ENCODE measurements at regions not wholly inside any gene's neighbourhood (a gene's known extent, or its start where the extent isn't known, plus 50 kb on each side); places are given as distances from the start of the nearest gene placed in this dataset.
"Not testable (repeated sequence)": the region's sequence is repeated elsewhere in the genome, so short reads cannot be mapped to it uniquely, and the experiment has no call there.

- Histone ChIP-seq H3K27ac (ENCODE audit: low read depth in 1 of 2, low read length in 2 of 2) (no peak overlapping the region), H3K9me3 (ENCODE audit: control insufficient read depth, low read length) (no peaks in the 10 kb centered on the region), H3K4me3 (ENCODE audit: low read length in 2 of 2) (no peak overlapping the region), H3K27me3 (ENCODE audit: control insufficient read depth in 1 of 2, insufficient read depth in 2 of 2, low read length in 1 of 2) (peaks cover 0 to 1% of the 10 kb centered on the region in 2 donors), H3K36me3 (ENCODE audit: control insufficient read depth in 1 of 2, insufficient read depth in 2 of 2, low read length in 1 of 2) (no peaks in the 10 kb centered on the region), H3K4me1 (ENCODE audit: control insufficient read depth in 1 of 2, insufficient read depth in 2 of 2, low read length in 2 of 2) (no peaks in the 10 kb centered on the region)
- intact Hi-C loops (cut with DNase I), result no loop called here
- ATAC-seq (ENCODE audit: low FRiP score) (no peak), DNase-seq (no peak)
- WGBS, 2 donors, result 80 to 86% methylated on average over 9 of the region's 9 CpGs
Observed at GRCh38 chr1:30229557-30229956, 493.8 kb downstream of the MATN1 start.

- WGBS, 2 donors, result 50 to 57% methylated on average over 6 of the region's 6 CpGs
- ATAC-seq (ENCODE audit: low FRiP score), result no peak
- Histone ChIP-seq H3K4me1 (ENCODE audit: control insufficient read depth in 1 of 2, insufficient read depth in 2 of 2, low read length in 2 of 2) (no peaks in the 10 kb centered on the region), H3K4me3 (ENCODE audit: low read length in 2 of 2) (no peak overlapping the region), H3K27me3 (ENCODE audit: control insufficient read depth in 1 of 2, insufficient read depth in 2 of 2, low read length in 1 of 2) (no peaks in the 10 kb centered on the region), H3K36me3 (ENCODE audit: control insufficient read depth in 1 of 2, insufficient read depth in 2 of 2, low read length in 1 of 2) (no peaks in the 10 kb centered on the region), H3K27ac (ENCODE audit: low read depth in 1 of 2, low read length in 2 of 2) (no peak overlapping the region), H3K9me3 (ENCODE audit: control insufficient read depth, low read length) (no peaks in the 10 kb centered on the region)
- intact Hi-C loops (cut with DNase I), result no loop called here
- no peak for DNase-seq
Observed at GRCh38 chr1:30226648-30227047, 496.7 kb downstream of the MATN1 start.

DNA sequence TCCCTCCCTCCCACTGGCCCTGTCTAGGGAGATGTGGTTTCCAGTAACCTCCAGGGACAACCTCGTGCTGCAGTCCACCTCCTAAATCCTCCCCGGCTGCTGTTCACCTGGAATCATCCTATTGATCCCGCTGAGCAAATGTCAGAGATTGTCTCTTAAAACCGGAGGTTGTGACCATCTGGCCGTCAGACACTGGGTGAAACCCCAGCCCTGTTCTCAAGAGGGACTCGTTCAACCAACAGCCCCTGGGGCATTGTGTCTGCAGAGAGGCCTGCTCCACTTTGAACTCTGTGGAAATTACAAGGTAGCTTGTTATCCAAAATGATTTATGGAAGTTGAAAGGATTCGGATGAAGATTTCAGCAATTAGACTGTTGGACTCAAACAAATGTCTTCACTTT lies 498.0 kb downstream of the MATN1 start:
- H3K4me3 ChIP-seq (ENCODE audit: low read length in 2 of 2), result no peak overlapping the region
- no peaks in the 10 kb centered on the region for H3K27me3 ChIP-seq (ENCODE audit: control insufficient read depth in 1 of 2, insufficient read depth in 2 of 2, low read length in 1 of 2)
- H3K36me3 ChIP-seq (ENCODE audit: control insufficient read depth in 1 of 2, insufficient read depth in 2 of 2, low read length in 1 of 2), result no peaks in the 10 kb centered on the region
- intact Hi-C loops (cut with DNase I), result no loop called here
- H3K4me1 ChIP-seq (ENCODE audit: control insufficient read depth in 1 of 2, insufficient read depth in 2 of 2, low read length in 2 of 2), result no peaks in the 10 kb centered on the region
- WGBS, 2 donors, result 63 to 70% methylated on average over 7 of the region's 7 CpGs
- no peak overlapping the region for H3K27ac ChIP-seq (ENCODE audit: low read depth in 1 of 2, low read length in 2 of 2)
- H3K9me3 ChIP-seq (ENCODE audit: control insufficient read depth, low read length), result no peaks in the 10 kb centered on the region
- DNase-seq, result no peak
- no peak for ATAC-seq (ENCODE audit: low FRiP score)

DNA sequence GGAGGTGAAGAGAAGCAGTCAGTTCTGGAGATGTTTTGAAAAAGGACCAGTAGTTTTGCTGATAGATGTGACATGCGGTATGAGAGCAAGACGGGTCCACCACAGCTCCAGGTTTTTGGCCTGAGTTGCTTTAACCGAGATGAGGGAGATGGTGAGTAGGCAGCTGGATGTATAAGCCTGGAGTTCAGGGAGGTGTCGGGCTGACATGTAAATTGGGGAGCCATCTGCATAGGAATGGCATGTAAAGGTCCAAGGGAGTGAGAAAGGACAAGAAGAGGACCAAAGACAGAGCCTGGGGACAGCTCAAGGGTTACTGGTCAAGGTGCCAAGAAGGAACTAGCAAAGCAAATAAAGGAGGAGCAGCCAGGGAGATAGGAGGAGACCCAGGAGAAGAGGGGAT lies 503.7 kb downstream of the MATN1 start:
- DNase-seq (no peak), ATAC-seq (ENCODE audit: low FRiP score) (no peak)
- Histone ChIP-seq H3K27ac (ENCODE audit: low read depth in 1 of 2, low read length in 2 of 2) (no peak overlapping the region), H3K9me3 (ENCODE audit: control insufficient read depth, low read length) (peaks cover 5% of the 10 kb centered on the region), H3K4me1 (ENCODE audit: control insufficient read depth in 1 of 2, insufficient read depth in 2 of 2, low read length in 2 of 2) (no peaks in the 10 kb centered on the region), H3K4me3 (ENCODE audit: low read length in 2 of 2) (no peak overlapping the region), H3K36me3 (ENCODE audit: control insufficient read depth in 1 of 2, insufficient read depth in 2 of 2, low read length in 1 of 2) (no peaks in the 10 kb centered on the region), H3K27me3 (ENCODE audit: control insufficient read depth in 1 of 2, insufficient read depth in 2 of 2, low read length in 1 of 2) (no peaks in the 10 kb centered on the region)
- intact Hi-C loops (cut with DNase I), result no loop called here
- WGBS, 2 donors, result 62 to 66% methylated on average over 4 of the region's 4 CpGs

DNA sequence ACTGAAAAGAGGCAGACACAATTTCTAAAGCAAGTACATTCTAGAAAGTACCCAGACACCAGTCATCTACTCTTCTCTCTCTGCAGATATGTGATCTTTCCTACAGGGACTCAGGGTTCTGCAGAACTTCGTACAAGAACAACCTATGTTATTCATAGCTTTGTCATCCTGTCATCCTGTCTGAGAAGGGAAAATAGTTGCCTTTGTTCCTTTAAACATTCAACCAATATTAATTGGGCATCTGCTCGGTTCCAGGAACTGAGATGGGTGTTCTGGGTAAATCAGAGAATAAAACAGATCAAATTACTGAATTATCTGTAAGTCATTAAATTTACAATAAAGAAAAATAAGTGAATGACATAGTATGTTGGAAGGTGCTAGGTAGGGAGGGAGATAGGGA lies 504.9 kb downstream of the MATN1 start:
- no peak overlapping the region for H3K4me3 ChIP-seq (ENCODE audit: low read length in 2 of 2)
- H3K27ac ChIP-seq (ENCODE audit: low read depth in 1 of 2, low read length in 2 of 2), result no peak overlapping the region
- DNase-seq, result no peak
- 25 to 28% methylated on average over 2 of the region's 2 CpGs for WGBS, 2 donors
- no peaks in the 10 kb centered on the region for H3K4me1 ChIP-seq (ENCODE audit: control insufficient read depth in 1 of 2, insufficient read depth in 2 of 2, low read length in 2 of 2)
- intact Hi-C loops (cut with DNase I), result no loop called here
- H3K9me3 ChIP-seq (ENCODE audit: control insufficient read depth, low read length), result peaks cover 5% of the 10 kb centered on the region
- no peaks in the 10 kb centered on the region for H3K36me3 ChIP-seq (ENCODE audit: control insufficient read depth in 1 of 2, insufficient read depth in 2 of 2, low read length in 1 of 2)
- ATAC-seq (ENCODE audit: low FRiP score), result no peak
- H3K27me3 ChIP-seq (ENCODE audit: control insufficient read depth in 1 of 2, insufficient read depth in 2 of 2, low read length in 1 of 2), result no peaks in the 10 kb centered on the region

DNA sequence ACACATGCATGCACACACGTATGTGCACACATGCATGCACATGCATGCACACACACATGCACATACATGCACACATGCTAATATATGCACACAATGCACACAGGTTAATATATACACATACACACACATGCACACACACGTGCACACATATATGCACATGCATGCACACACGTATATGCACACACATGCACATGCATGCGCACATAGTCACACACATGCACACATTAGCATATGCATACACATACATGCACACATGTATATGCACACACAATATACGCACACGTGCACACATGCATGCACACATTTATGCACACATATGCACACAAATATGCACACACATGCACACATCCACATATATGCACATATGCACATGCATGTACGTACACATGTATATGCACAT lies 506.8 kb downstream of the MATN1 start:
- no peaks in the 10 kb centered on the region for H3K27me3 ChIP-seq (ENCODE audit: control insufficient read depth in 1 of 2, insufficient read depth in 2 of 2, low read length in 1 of 2)
- intact Hi-C loops (cut with DNase I), result no loop called here
- 96% methylated on average over 7 of the region's 7 CpGs for WGBS, 2 donors
- no peaks in the 10 kb centered on the region for H3K36me3 ChIP-seq (ENCODE audit: control insufficient read depth in 1 of 2, insufficient read depth in 2 of 2, low read length in 1 of 2)
- H3K4me1 ChIP-seq (ENCODE audit: control insufficient read depth in 1 of 2, insufficient read depth in 2 of 2, low read length in 2 of 2), result no peaks in the 10 kb centered on the region
- H3K4me3 ChIP-seq (ENCODE audit: low read length in 2 of 2), result no peak overlapping the region
- no peak overlapping the region for H3K27ac ChIP-seq (ENCODE audit: low read depth in 1 of 2, low read length in 2 of 2)
- DNase-seq (no peak), ATAC-seq (ENCODE audit: low FRiP score) (no peak)
- H3K9me3 ChIP-seq (ENCODE audit: control insufficient read depth, low read length), result peaks cover 5% of the 10 kb centered on the region

DNA sequence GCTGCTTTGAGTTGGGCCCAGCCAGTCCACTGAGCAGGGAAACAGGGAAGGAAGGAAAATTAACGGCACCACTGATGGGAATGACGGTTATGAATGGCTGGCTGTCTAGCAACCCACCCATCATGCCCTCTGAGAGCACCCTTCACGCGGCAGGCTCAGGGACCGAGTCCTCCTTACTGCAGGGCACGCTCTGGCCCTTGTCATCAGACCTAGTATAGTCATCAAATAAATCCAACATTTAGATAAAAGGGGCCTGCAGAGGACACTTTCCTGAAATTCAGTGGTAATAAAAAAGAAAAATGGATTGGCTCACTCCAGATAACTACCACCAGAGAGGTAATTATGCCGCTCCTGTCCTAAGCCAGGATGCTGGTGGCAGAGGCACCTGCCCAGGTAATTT lies 509.4 kb downstream of the MATN1 start:
- H3K36me3 ChIP-seq (ENCODE audit: control insufficient read depth in 1 of 2, insufficient read depth in 2 of 2, low read length in 1 of 2), result no peaks in the 10 kb centered on the region
- H3K9me3 ChIP-seq (ENCODE audit: control insufficient read depth, low read length), result peaks cover 5% of the 10 kb centered on the region
- H3K4me1 ChIP-seq (ENCODE audit: control insufficient read depth in 1 of 2, insufficient read depth in 2 of 2, low read length in 2 of 2), result no peaks in the 10 kb centered on the region
- no peaks in the 10 kb centered on the region for H3K27me3 ChIP-seq (ENCODE audit: control insufficient read depth in 1 of 2, insufficient read depth in 2 of 2, low read length in 1 of 2)
- WGBS, 2 donors, result 66 to 70% methylated on average over 7 of the region's 7 CpGs
- H3K4me3 ChIP-seq (ENCODE audit: low read length in 2 of 2), result no peak overlapping the region
- DNase-seq, result no peak
- ATAC-seq (ENCODE audit: low FRiP score), result no peak
- no peak overlapping the region for H3K27ac ChIP-seq (ENCODE audit: low read depth in 1 of 2, low read length in 2 of 2)
- intact Hi-C loops (cut with DNase I), result no loop called here

- WGBS, 2 donors, result 74 to 75% methylated on average over 1 of the region's 1 CpG
- intact Hi-C loops (cut with DNase I); H3K27ac ChIP-seq (ENCODE audit: low read depth in 1 of 2, low read length in 2 of 2); H3K4me3 ChIP-seq (ENCODE audit: low read length in 2 of 2); H3K36me3 ChIP-seq (ENCODE audit: control insufficient read depth in 1 of 2, insufficient read depth in 2 of 2, low read length in 1 of 2); ATAC-seq (ENCODE audit: low FRiP score); H3K9me3 ChIP-seq (ENCODE audit: control insufficient read depth, low read length); H3K4me1 ChIP-seq (ENCODE audit: control insufficient read depth in 1 of 2, insufficient read depth in 2 of 2, low read length in 2 of 2); DNase-seq; H3K27me3 ChIP-seq (ENCODE audit: control insufficient read depth in 1 of 2, insufficient read depth in 2 of 2, low read length in 1 of 2): not testable (repeated sequence)
Observed at GRCh38 chr1:30207962-30208361, 515.4 kb downstream of the MATN1 start.

GRCh38 chr1:30206631-30207030 lies 516.8 kb downstream of the MATN1 start:
- ATAC-seq (ENCODE audit: low FRiP score); H3K9me3 ChIP-seq (ENCODE audit: control insufficient read depth, low read length); H3K36me3 ChIP-seq (ENCODE audit: control insufficient read depth in 1 of 2, insufficient read depth in 2 of 2, low read length in 1 of 2); H3K27ac ChIP-seq (ENCODE audit: low read depth in 1 of 2, low read length in 2 of 2); DNase-seq; H3K4me1 ChIP-seq (ENCODE audit: control insufficient read depth in 1 of 2, insufficient read depth in 2 of 2, low read length in 2 of 2); H3K4me3 ChIP-seq (ENCODE audit: low read length in 2 of 2); intact Hi-C loops (cut with DNase I); H3K27me3 ChIP-seq (ENCODE audit: control insufficient read depth in 1 of 2, insufficient read depth in 2 of 2, low read length in 1 of 2): not testable (repeated sequence)
- WGBS, 2 donors, result 95 to 96% methylated on average over 5 of the region's 5 CpGs

Measured in aorta (tissue), 5 donors.